OCI-LY7 (cell line): ENCODE measurements at regions not wholly inside any gene's neighbourhood (a gene's known extent, or its start where the extent isn't known, plus 50 kb on each side); places are given as distances from the start of the nearest gene placed in this dataset.

Source experiments
- CTCF ChIP-seq: fragments of 200-600 bp; sonication (generic); conservative IDR thresholded peaks from 2 replicates; pipeline ENCODE4 v1.5.1; 2014; ENCODE audit warnings: mild to moderate bottlenecking, antibody characterized with exemption, low read length, moderate library complexity, mixed read lengths
- EZH2phosphoT487 ChIP-seq: fragments of 200-600 bp; sonication (generic); IDR thresholded peaks from 2 replicates; pipeline ENCODE4 v1.6.1; 2018; ENCODE audit warnings: low read depth, borderline replicate concordance, mild to moderate bottlenecking, mixed run types, antibody characterized with exemption, low read length, moderate library complexity, mixed read lengths

- TF ChIP-seq CTCF, result no peak
- no peak for TF ChIP-seq EZH2phosphoT487
Measured at GRCh38 chr22:48541401-48542098, 1286.1 kb downstream of the BRD1 start.
